ENCODE measurements at regions not wholly inside any gene's neighbourhood (a gene's known extent, or its start where the extent isn't known, plus 50 kb on each side); places are given as distances from the start of the nearest gene placed in this dataset.

GRCh38 chr3:24605511-24606028 is 110.9 kb upstream of the THRB start:
- TF ChIP-seq, protein P1, sequence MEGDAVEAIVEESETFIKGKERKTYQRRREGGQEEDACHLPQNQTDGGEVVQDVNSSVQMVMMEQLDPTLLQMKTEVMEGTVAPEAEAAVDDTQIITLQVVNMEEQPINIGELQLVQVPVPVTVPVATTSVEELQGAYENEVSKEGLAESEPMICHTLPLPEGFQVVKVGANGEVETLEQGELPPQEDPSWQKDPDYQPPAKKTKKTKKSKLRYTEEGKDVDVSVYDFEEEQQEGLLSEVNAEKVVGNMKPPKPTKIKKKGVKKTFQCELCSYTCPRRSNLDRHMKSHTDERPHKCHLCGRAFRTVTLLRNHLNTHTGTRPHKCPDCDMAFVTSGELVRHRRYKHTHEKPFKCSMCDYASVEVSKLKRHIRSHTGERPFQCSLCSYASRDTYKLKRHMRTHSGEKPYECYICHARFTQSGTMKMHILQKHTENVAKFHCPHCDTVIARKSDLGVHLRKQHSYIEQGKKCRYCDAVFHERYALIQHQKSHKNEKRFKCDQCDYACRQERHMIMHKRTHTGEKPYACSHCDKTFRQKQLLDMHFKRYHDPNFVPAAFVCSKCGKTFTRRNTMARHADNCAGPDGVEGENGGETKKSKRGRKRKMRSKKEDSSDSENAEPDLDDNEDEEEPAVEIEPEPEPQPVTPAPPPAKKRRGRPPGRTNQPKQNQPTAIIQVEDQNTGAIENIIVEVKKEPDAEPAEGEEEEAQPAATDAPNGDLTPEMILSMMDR (IDR thresholded peaks at IDR 0.05) = no peak
- TF ChIP-seq POLR2AphosphoS5 (IDR thresholded peaks at IDR 0.05; ENCODE audit: low read depth, low read length) (no peak), REST (IDR thresholded peaks at IDR 0.05; ENCODE audit: insufficient read depth in 1 of 2, low read depth in 2 of 2, low read length in 1 of 2) (no peak), SIN3A (IDR thresholded peaks at IDR 0.05; ENCODE audit: borderline replicate concordance, insufficient read depth, low read depth, low read length) (no peak)
